ENCODE measurements at regions not wholly inside any gene's neighbourhood (a gene's known extent, or its start where the extent isn't known, plus 50 kb on each side); places are given as distances from the start of the nearest gene placed in this dataset.

GRCh38 chr18:43760010-43760409 lies 482.7 kb upstream of the SYT4 start:
- H3K4me2 ChIP-seq (ENCODE audit: unreplicated experiment): no peak overlapping the region
- H3K79me2 ChIP-seq (ENCODE audit: insufficient read depth): no peaks in the 10 kb centered on the region
- no peak overlapping the region for H3K27ac ChIP-seq
- no peaks in the 10 kb centered on the region for H4K20me1 ChIP-seq (ENCODE audit: insufficient read depth)
- H3K9me2 ChIP-seq (ENCODE audit: insufficient read depth): no peaks in the 10 kb centered on the region
- DNase-seq: no peak
- H2AFZ ChIP-seq: no peak overlapping the region
- TF ChIP-seq EZH2 (IDR thresholded peaks at IDR 0.05; ENCODE audit: insufficient read depth, poor library complexity, severe bottlenecking): no peak
- TF ChIP-seq EZH2phosphoT487 (IDR thresholded peaks at IDR 0.05; ENCODE audit: insufficient read depth, low read depth): no peak
- H3K36me3 ChIP-seq (ENCODE audit: low read depth): no peaks in the 10 kb centered on the region
- no peaks in the 10 kb centered on the region for H3K4me1 ChIP-seq (ENCODE audit: insufficient read depth)
- no peak overlapping the region for H3K4me3 ChIP-seq
- no peak overlapping the region for H3K9ac ChIP-seq
- in situ Hi-C loops (cut with MboI): no loop called here
- H3K9me3 ChIP-seq (ENCODE audit: low read depth): no peaks in the 10 kb centered on the region
- no peaks in the 10 kb centered on the region for H3K27me3 ChIP-seq (replicated peaks; ENCODE audit: insufficient read depth)
- H3F3A ChIP-seq (ENCODE audit: insufficient read depth): no peaks in the 10 kb centered on the region

GRCh38 chr18:43772907-43773306 lies 495.6 kb upstream of the SYT4 start:
- in situ Hi-C loops (cut with MboI): no loop called here
- Histone ChIP-seq H3K79me2 (ENCODE audit: insufficient read depth) (no peaks in the 10 kb centered on the region), H3K36me3 (ENCODE audit: low read depth) (no peaks in the 10 kb centered on the region), H3K9me3 (ENCODE audit: low read depth) (no peaks in the 10 kb centered on the region), H3K4me3 (no peak overlapping the region), H3K9ac (no peak overlapping the region), H3K27me3 (replicated peaks; ENCODE audit: insufficient read depth) (no peaks in the 10 kb centered on the region), H3F3A (ENCODE audit: insufficient read depth) (no peaks in the 10 kb centered on the region), H3K4me2 (ENCODE audit: unreplicated experiment) (no peak overlapping the region), H4K20me1 (ENCODE audit: insufficient read depth) (no peaks in the 10 kb centered on the region), H3K4me1 (ENCODE audit: insufficient read depth) (no peaks in the 10 kb centered on the region), H3K9me2 (ENCODE audit: insufficient read depth) (no peaks in the 10 kb centered on the region; the same call in 1 of the 2 replicates), H3K27ac (no peak overlapping the region), H2AFZ (no peak overlapping the region)
- DNase-seq: no peak
- TF ChIP-seq EZH2phosphoT487 (IDR thresholded peaks at IDR 0.05; ENCODE audit: insufficient read depth, low read depth): no peak
- TF ChIP-seq EZH2 (IDR thresholded peaks at IDR 0.05; ENCODE audit: insufficient read depth, poor library complexity, severe bottlenecking): no peak
- WGBS, 2 experiments (ENCODE audit: low coverage in 1 of 2, low lambda C conversion rate in 2 of 2, missing lambda C conversion rate in 2 of 2): 23 to 42% methylated on average over 1 of the region's 1 CpG

- no peak overlapping the region for H3K4me2 ChIP-seq (ENCODE audit: unreplicated experiment)
- no peak for DNase-seq
- no peaks in the 10 kb centered on the region for H3K9me3 ChIP-seq (ENCODE audit: low read depth)
- no peak overlapping the region for H3K27ac ChIP-seq
- TF ChIP-seq EZH2phosphoT487 (IDR thresholded peaks at IDR 0.05; ENCODE audit: insufficient read depth, low read depth): no peak
- TF ChIP-seq EZH2 (IDR thresholded peaks at IDR 0.05; ENCODE audit: insufficient read depth, poor library complexity, severe bottlenecking): no peak
- no peaks in the 10 kb centered on the region for H3K79me2 ChIP-seq (ENCODE audit: insufficient read depth)
- no peaks in the 10 kb centered on the region for H3K36me3 ChIP-seq (ENCODE audit: low read depth)
- no peaks in the 10 kb centered on the region for H4K20me1 ChIP-seq (ENCODE audit: insufficient read depth)
- H3K9me2 ChIP-seq (ENCODE audit: insufficient read depth): no peaks in the 10 kb centered on the region; the same call in 1 of the 2 replicates
- no peaks in the 10 kb centered on the region for H3F3A ChIP-seq (ENCODE audit: insufficient read depth)
- H3K27me3 ChIP-seq (replicated peaks; ENCODE audit: insufficient read depth): no peaks in the 10 kb centered on the region
- H3K9ac ChIP-seq: no peak overlapping the region
- 83 to 89% methylated on average over 5 of the region's 5 CpGs for WGBS, 2 experiments (ENCODE audit: low coverage in 1 of 2, low lambda C conversion rate in 2 of 2, missing lambda C conversion rate in 2 of 2)
- in situ Hi-C loops (cut with MboI): no loop called here
- H3K4me3 ChIP-seq: no peak overlapping the region
- no peaks in the 10 kb centered on the region for H3K4me1 ChIP-seq (ENCODE audit: insufficient read depth)
- H2AFZ ChIP-seq: no peak overlapping the region
Measured at GRCh38 chr18:43774497-43774896, 497.2 kb upstream of the SYT4 start.

- H3K79me2 ChIP-seq (ENCODE audit: insufficient read depth): no peaks in the 10 kb centered on the region
- no peak overlapping the region for H3K9ac ChIP-seq
- no peaks in the 10 kb centered on the region for H3K36me3 ChIP-seq (ENCODE audit: low read depth)
- H4K20me1 ChIP-seq (ENCODE audit: insufficient read depth): no peaks in the 10 kb centered on the region
- no peak overlapping the region for H3K4me3 ChIP-seq
- H3F3A ChIP-seq (ENCODE audit: insufficient read depth): peaks cover under 1% of the 10 kb centered on the region; the same call in 1 of the 2 replicates
- no peak overlapping the region for H3K4me2 ChIP-seq (ENCODE audit: unreplicated experiment)
- 80 to 86% methylated on average over 2 of the region's 2 CpGs for WGBS, 2 experiments (ENCODE audit: low coverage in 1 of 2, low lambda C conversion rate in 2 of 2, missing lambda C conversion rate in 2 of 2)
- no peak for DNase-seq
- no peak overlapping the region for H2AFZ ChIP-seq
- peaks cover 5% of the 10 kb centered on the region for H3K4me1 ChIP-seq (ENCODE audit: insufficient read depth)
- no peaks in the 10 kb centered on the region for H3K9me3 ChIP-seq (ENCODE audit: low read depth)
- H3K27me3 ChIP-seq (replicated peaks; ENCODE audit: insufficient read depth): no peaks in the 10 kb centered on the region
- H3K9me2 ChIP-seq (ENCODE audit: insufficient read depth): no peaks in the 10 kb centered on the region
- no peak for TF ChIP-seq EZH2phosphoT487 (IDR thresholded peaks at IDR 0.05; ENCODE audit: insufficient read depth, low read depth)
- H3K27ac ChIP-seq: no peak overlapping the region
- in situ Hi-C loops (cut with MboI): no loop called here
Measured at GRCh38 chr18:43775591-43775990, 498.3 kb upstream of the SYT4 start.

GRCh38 chr18:43776997-43777396 lies 499.7 kb upstream of the SYT4 start:
- H3F3A ChIP-seq (ENCODE audit: insufficient read depth): peaks cover 8% of the 10 kb centered on the region
- H3K4me1 ChIP-seq (ENCODE audit: insufficient read depth): peaks cover 17% of the 10 kb centered on the region
- no peaks in the 10 kb centered on the region for H3K79me2 ChIP-seq (ENCODE audit: insufficient read depth)
- no peak overlapping the region for H3K4me3 ChIP-seq
- H3K36me3 ChIP-seq (ENCODE audit: low read depth): no peaks in the 10 kb centered on the region
- no peaks in the 10 kb centered on the region for H4K20me1 ChIP-seq (ENCODE audit: insufficient read depth)
- WGBS, 2 experiments (ENCODE audit: low coverage in 1 of 2, low lambda C conversion rate in 2 of 2, missing lambda C conversion rate in 2 of 2): 80 to 90% methylated on average over 2 of the region's 2 CpGs
- no peak for TF ChIP-seq EZH2phosphoT487 (IDR thresholded peaks at IDR 0.05; ENCODE audit: insufficient read depth, low read depth)
- no peak for TF ChIP-seq EZH2 (IDR thresholded peaks at IDR 0.05; ENCODE audit: insufficient read depth, poor library complexity, severe bottlenecking)
- DNase-seq: no peak
- H2AFZ ChIP-seq: no peak overlapping the region
- H3K9me3 ChIP-seq (ENCODE audit: low read depth): no peaks in the 10 kb centered on the region
- no peaks in the 10 kb centered on the region for H3K27me3 ChIP-seq (replicated peaks; ENCODE audit: insufficient read depth)
- H3K9ac ChIP-seq: no peak overlapping the region
- H3K9me2 ChIP-seq (ENCODE audit: insufficient read depth): no peaks in the 10 kb centered on the region
- in situ Hi-C loops (cut with MboI): no loop called here
- H3K4me2 ChIP-seq (ENCODE audit: unreplicated experiment): no peak overlapping the region
- no peak overlapping the region for H3K27ac ChIP-seq
